DND-41 (cell line): ENCODE measurements at regions not wholly inside any gene's neighbourhood (a gene's known extent, or its start where the extent isn't known, plus 50 kb on each side); places are given as distances from the start of the nearest gene placed in this dataset.

ENCODE experiments used
- CTCF ChIP-seq: IDR thresholded peaks from 2 replicates; pipeline ENCODE4 v1.5.1; 2012; ENCODE audit warnings: borderline replicate concordance, low read length, moderate library complexity, mild to moderate bottlenecking; ENCODE audit not compliant: poor library complexity, severe bottlenecking; ENCODE audit errors: extremely low read depth
- EZH2 ChIP-seq: IDR thresholded peaks from 3 replicates; pipeline ENCODE4 v1.6.1; 2012; ENCODE audit warnings: borderline replicate concordance, low read depth, mild to moderate bottlenecking, moderate library complexity, low read length, inconsistent platforms; ENCODE audit not compliant: severe bottlenecking

DNA sequence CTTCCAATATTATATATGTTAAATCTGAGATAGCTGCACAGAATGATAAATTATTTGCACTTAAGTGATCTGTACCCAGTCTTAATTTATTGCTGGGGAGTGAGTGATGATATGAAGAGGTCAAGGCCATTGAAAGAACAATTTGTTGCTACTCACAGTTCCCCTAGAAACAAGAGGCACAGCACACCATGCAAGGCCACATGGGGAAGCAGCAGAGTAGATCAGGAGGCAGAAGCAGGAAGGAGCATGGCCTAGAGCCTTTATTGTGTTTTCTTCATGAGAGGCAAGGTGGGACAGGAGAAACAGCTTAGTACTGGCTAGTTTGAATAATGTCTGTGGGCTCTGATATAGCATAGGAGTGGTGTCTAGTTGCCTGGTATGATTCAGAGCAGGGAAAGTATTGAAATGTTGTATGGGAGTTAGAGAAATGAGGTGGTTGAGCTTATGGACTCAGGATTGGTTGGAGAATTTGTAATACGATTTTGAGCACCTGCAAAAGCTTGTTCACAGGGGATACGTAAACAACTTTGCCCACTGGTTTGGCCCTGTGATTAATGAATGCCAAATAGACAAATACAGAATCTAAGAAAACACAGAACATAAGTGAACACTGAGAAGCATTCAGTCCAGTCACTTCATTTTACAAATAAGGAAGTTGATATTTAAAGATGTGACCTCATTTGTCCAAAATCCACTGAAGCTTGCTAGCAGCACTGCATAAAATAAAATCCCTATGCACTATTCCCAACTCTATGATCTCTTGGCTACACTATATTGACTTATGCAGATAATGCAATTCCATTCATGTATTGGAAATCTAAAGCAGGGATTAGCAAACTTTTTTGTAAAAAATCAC, 71.7 kb downstream of the TMCO5A start:
- no peak for TF ChIP-seq EZH2
- TF ChIP-seq CTCF, result no peak
